Endothelial cell (in vitro differentiated cells): ENCODE measurements at regions not wholly inside any gene's neighbourhood (a gene's known extent, or its start where the extent isn't known, plus 50 kb on each side); places are given as distances from the start of the nearest gene placed in this dataset.

ENCODE experiments used
- DNase-seq: peaks from one replicate; pipeline ENCODE4 v3.0.0; 2021; ENCODE audit warnings: low spot score
- H3K27ac Mint-ChIP-seq: one replicate; pipeline ENCODE4 v1.8.0; 2021; ENCODE audit warnings: mixed read lengths, inconsistent platforms; ENCODE audit not compliant: unreplicated experiment
- H3K27me3 Mint-ChIP-seq: one replicate; pipeline ENCODE4 v1.8.0; 2021; ENCODE audit warnings: mild to moderate bottlenecking, moderate library complexity, mixed read lengths, inconsistent platforms; ENCODE audit not compliant: unreplicated experiment
- H3K36me3 Mint-ChIP-seq: one replicate; pipeline ENCODE4 v1.8.0; 2021; ENCODE audit warnings: mild to moderate bottlenecking, low read depth, mixed read lengths, inconsistent platforms; ENCODE audit not compliant: unreplicated experiment
- H3K4me1 Mint-ChIP-seq: one replicate; pipeline ENCODE4 v1.8.0; 2021; ENCODE audit warnings: mild to moderate bottlenecking, mixed read lengths, inconsistent platforms; ENCODE audit not compliant: unreplicated experiment
- H3K4me3 Mint-ChIP-seq: one replicate; pipeline ENCODE4 v1.8.0; 2021; ENCODE audit warnings: mild to moderate bottlenecking, mixed read lengths, inconsistent platforms; ENCODE audit not compliant: unreplicated experiment
- H3K9me3 Mint-ChIP-seq: one replicate; pipeline ENCODE4 v1.8.0; 2021; ENCODE audit warnings: mixed read lengths, inconsistent platforms; ENCODE audit not compliant: unreplicated experiment
- CTCF ChIP-seq: fragments of 200-600 bp; sonication (generic); IDR thresholded peaks from one replicate; pipeline ENCODE4 v1.5.0; 2021; ENCODE audit warnings: antibody characterized with exemption; ENCODE audit not compliant: unreplicated experiment

GRCh38 chr3:103966749-103967148 is 1400.0 kb upstream of the ALCAM start:
- Mint-ChIP-seq H3K36me3 (no peaks in the 10 kb centered on the region), H3K27me3 (no peaks in the 10 kb centered on the region), H3K27ac (no peak overlapping the region), H3K4me3 (no peak overlapping the region), H3K9me3 (no peaks in the 10 kb centered on the region), H3K4me1 (no peaks in the 10 kb centered on the region)
- no peak for TF ChIP-seq CTCF
- DNase-seq = no peak

GRCh38 chr3:103968131-103968530 is 1398.6 kb upstream of the ALCAM start:
- Mint-ChIP-seq H3K4me1 (no peaks in the 10 kb centered on the region), H3K9me3 (no peaks in the 10 kb centered on the region), H3K36me3 (no peaks in the 10 kb centered on the region), H3K4me3 (no peak overlapping the region), H3K27me3 (no peaks in the 10 kb centered on the region), H3K27ac (no peak overlapping the region)
- DNase-seq = no peak
- no peak for TF ChIP-seq CTCF

- Mint-ChIP-seq H3K27ac (no peak overlapping the region), H3K27me3 (no peaks in the 10 kb centered on the region), H3K36me3 (no peaks in the 10 kb centered on the region), H3K4me3 (no peak overlapping the region), H3K9me3 (no peaks in the 10 kb centered on the region), H3K4me1 (no peaks in the 10 kb centered on the region)
- TF ChIP-seq CTCF = no peak
- DNase-seq = no peak
Observed at GRCh38 chr3:103968751-103969150, 1398.0 kb upstream of the ALCAM start.

GRCh38 chr3:103976931-103977339 is 1389.8 kb upstream of the ALCAM start:
- DNase-seq = no peak
- Mint-ChIP-seq H3K27me3 (no peaks in the 10 kb centered on the region), H3K27ac (no peak overlapping the region), H3K36me3 (no peaks in the 10 kb centered on the region), H3K4me1 (no peaks in the 10 kb centered on the region), H3K4me3 (no peak overlapping the region), H3K9me3 (no peaks in the 10 kb centered on the region)
- no peak for TF ChIP-seq CTCF

GRCh38 chr3:103977417-103977816 is 1389.3 kb upstream of the ALCAM start:
- Mint-ChIP-seq H3K27ac (no peak overlapping the region), H3K27me3 (no peaks in the 10 kb centered on the region), H3K4me3 (no peak overlapping the region), H3K4me1 (no peaks in the 10 kb centered on the region), H3K36me3 (no peaks in the 10 kb centered on the region), H3K9me3 (no peaks in the 10 kb centered on the region)
- DNase-seq = no peak
- TF ChIP-seq CTCF = no peak
